AG10803 (cell line): ENCODE measurements at regions not wholly inside any gene's neighbourhood (a gene's known extent, or its start where the extent isn't known, plus 50 kb on each side); places are given as distances from the start of the nearest gene placed in this dataset.

Source experiments
- DNase-seq: peaks from one replicate; pipeline ENCODE4 v3.0.0; 2010; ENCODE audit warnings: low read depth
- H3K4me3 ChIP-seq: 2 replicates; pipeline ENCODE4 v1.5.1; 2011; ENCODE audit warnings: mild to moderate bottlenecking, low read length, control low read depth
- CTCF ChIP-seq: conservative IDR thresholded peaks from 2 replicates; pipeline ENCODE4 v1.5.1; 2011; ENCODE audit warnings: mild to moderate bottlenecking, low read length, control low read depth, inconsistent platforms

- H3K4me3 ChIP-seq, result no peak overlapping the region
- no peak for DNase-seq
- TF ChIP-seq CTCF, result no peak
These were observed 144.6 kb upstream of the SGCD start for GRCh38 chr5:156182174-156182967.

- H3K4me3 ChIP-seq, result no peak overlapping the region
- TF ChIP-seq CTCF, result no peak
- peak; percentile 66 for DNase-seq
These were observed 140.2 kb upstream of the SGCD start for GRCh38 chr5:156186760-156187159.

- peak; percentile 49 for DNase-seq
- no peak for TF ChIP-seq CTCF
These were observed 138.9 kb upstream of the SGCD start for GRCh38 chr5:156188016-156188415.

GRCh38 chr5:156189628-156190027, 137.3 kb upstream of the SGCD start:
- TF ChIP-seq CTCF, result no peak
- H3K4me3 ChIP-seq, result no peak overlapping the region
- DNase-seq, result no peak

More at GRCh38 chr5:156188016-156188415, 138.9 kb upstream of the SGCD start:
- H3K4me3 ChIP-seq, result no peak overlapping the region

- no peak overlapping the region for H3K4me3 ChIP-seq
- no peak for TF ChIP-seq CTCF
- no peak for DNase-seq
These were observed 135.4 kb upstream of the SGCD start for GRCh38 chr5:156191547-156191946.

- H3K4me3 ChIP-seq, result no peak overlapping the region
- no peak for DNase-seq
- TF ChIP-seq CTCF, result no peak
These were observed 129.8 kb upstream of the SGCD start for GRCh38 chr5:156197042-156197635.

GRCh38 chr5:156199045-156199444, 127.9 kb upstream of the SGCD start:
- no peak for DNase-seq
- TF ChIP-seq CTCF, result no peak
- H3K4me3 ChIP-seq, result no peak overlapping the region
